ENCODE measurements at regions not wholly inside any gene's neighbourhood (a gene's known extent, or its start where the extent isn't known, plus 50 kb on each side); places are given as distances from the start of the nearest gene placed in this dataset.
"Not testable (repeated sequence)": the region's sequence is repeated elsewhere in the genome, so short reads cannot be mapped to it uniquely, and the experiment has no call there.

DNA sequence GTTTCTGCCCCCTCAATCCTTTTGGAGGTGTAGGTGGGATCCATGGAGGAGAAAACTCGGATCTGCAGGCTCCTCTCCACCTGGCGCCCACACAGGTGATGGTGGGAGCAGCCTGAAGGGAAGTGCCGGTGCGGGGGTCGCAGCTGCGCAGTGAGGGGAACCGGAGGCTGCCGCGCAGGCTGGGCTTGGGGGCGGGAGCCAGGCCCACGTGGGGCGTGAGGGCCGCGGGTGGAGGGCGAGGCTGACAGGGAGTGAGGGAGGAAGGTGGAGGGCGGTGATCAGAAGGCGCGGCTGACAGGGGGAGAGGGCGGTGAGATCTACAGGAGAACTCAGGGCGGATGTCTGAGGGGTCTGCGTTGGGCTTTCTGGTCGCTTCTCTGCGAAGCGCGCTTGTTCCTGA is 414.7 kb upstream of the NPAP1 start:
- TF ChIP-seq MYC (IDR thresholded peaks at IDR 0.05; ENCODE audit: borderline replicate concordance, low read length); CEBPB (IDR thresholded peaks at IDR 0.05); POLR2A (IDR thresholded peaks at IDR 0.05; ENCODE audit: low read length): not testable (repeated sequence)
- TF ChIP-seq, protein P1, sequence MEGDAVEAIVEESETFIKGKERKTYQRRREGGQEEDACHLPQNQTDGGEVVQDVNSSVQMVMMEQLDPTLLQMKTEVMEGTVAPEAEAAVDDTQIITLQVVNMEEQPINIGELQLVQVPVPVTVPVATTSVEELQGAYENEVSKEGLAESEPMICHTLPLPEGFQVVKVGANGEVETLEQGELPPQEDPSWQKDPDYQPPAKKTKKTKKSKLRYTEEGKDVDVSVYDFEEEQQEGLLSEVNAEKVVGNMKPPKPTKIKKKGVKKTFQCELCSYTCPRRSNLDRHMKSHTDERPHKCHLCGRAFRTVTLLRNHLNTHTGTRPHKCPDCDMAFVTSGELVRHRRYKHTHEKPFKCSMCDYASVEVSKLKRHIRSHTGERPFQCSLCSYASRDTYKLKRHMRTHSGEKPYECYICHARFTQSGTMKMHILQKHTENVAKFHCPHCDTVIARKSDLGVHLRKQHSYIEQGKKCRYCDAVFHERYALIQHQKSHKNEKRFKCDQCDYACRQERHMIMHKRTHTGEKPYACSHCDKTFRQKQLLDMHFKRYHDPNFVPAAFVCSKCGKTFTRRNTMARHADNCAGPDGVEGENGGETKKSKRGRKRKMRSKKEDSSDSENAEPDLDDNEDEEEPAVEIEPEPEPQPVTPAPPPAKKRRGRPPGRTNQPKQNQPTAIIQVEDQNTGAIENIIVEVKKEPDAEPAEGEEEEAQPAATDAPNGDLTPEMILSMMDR (IDR thresholded peaks at IDR 0.05) = not testable (repeated sequence)
